CD4-positive, alpha-beta T cell (primary cell): ENCODE measurements at regions not wholly inside any gene's neighbourhood (a gene's known extent, or its start where the extent isn't known, plus 50 kb on each side); places are given as distances from the start of the nearest gene placed in this dataset.

Experiments
- ATAC-seq: fragments of 200-7000 bp; cut with Tn5 transposase; one replicate; pipeline ENCODE4 v1.10.0; 2022; ENCODE audit warnings: mild to moderate bottlenecking; ENCODE audit not compliant: poor library complexity
- CTCF ChIA-PET: fragments of 350-600 bp; sonication (Branson Sonifier 250); formaldehyde crosslinking; loops from one replicate; lab custom pipeline; 2021; ENCODE audit warnings: antibody characterized with exemption, inconsistent platforms; lab: Charles Lee
- POLR2A ChIA-PET: fragments of 350-600 bp; sonication (Branson Sonifier 250); formaldehyde crosslinking; loops from one replicate; lab custom pipeline; 2021; ENCODE audit warnings: antibody characterized with exemption, inconsistent platforms; lab: Charles Lee
- DNase-seq, 14 experiments: peaks; one replicate each; pipeline ENCODE4 v3.0.0-alpha.2; 2013 to 2020; ENCODE audit warnings: mixed read lengths in 2 of 14
- H3K27ac ChIP-seq, 2 donors: one replicate each; pipeline versions ENCODE4 v1.5.1 to v1.7.0; 2013; ENCODE audit warnings: low read length in 2 of 2, low read depth in 1 of 2, mild to moderate bottlenecking in 1 of 2
- H3K27me3 ChIP-seq, 2 experiments: 1 replicate in 1 of 2; 2 replicates in 1 of 2; pipeline versions ENCODE4 v1.6.1 to v1.7.0; 2013; ENCODE audit warnings: low read length in 2 of 2, control low read depth in 1 of 2, mild to moderate bottlenecking in 1 of 2, moderate library complexity in 1 of 2; ENCODE audit not compliant: insufficient read depth in 2 of 2, control insufficient read depth in 1 of 2
- H3K36me3 ChIP-seq: one replicate; pipeline ENCODE4 v1.6.1; 2013; ENCODE audit warnings: low read length, control low read depth; ENCODE audit not compliant: insufficient read depth
- H3K4me1 ChIP-seq: one replicate; pipeline ENCODE4 v1.6.1; 2013; ENCODE audit warnings: low read length, control low read depth; ENCODE audit not compliant: insufficient read depth
- H3K4me3 ChIP-seq: one replicate; pipeline ENCODE4 v1.5.1; 2013; ENCODE audit warnings: mild to moderate bottlenecking, low read length, moderate library complexity
- H3K9me3 ChIP-seq, 2 experiments: 1 replicate in 1 of 2; 2 replicates in 1 of 2; pipeline versions ENCODE4 v1.6.1 to v1.7.0; 2013; ENCODE audit warnings: low read length in 2 of 2, mild to moderate bottlenecking in 2 of 2, control low read depth in 1 of 2, moderate library complexity in 1 of 2; ENCODE audit not compliant: control insufficient read depth in 1 of 2, insufficient read depth in 1 of 2
- H3K27ac Mint-ChIP-seq: one replicate; pipeline ENCODE4 v1.8.0; 2020; ENCODE audit warnings: mixed read lengths
- H3K27me3 Mint-ChIP-seq: one replicate; pipeline ENCODE4 v1.8.0; 2021; ENCODE audit warnings: mixed read lengths
- H3K36me3 Mint-ChIP-seq: one replicate; pipeline ENCODE4 v1.8.0; 2021; ENCODE audit warnings: low read depth, mixed read lengths
- H3K4me1 Mint-ChIP-seq: one replicate; pipeline ENCODE4 v1.8.0; 2021; ENCODE audit warnings: low read depth, mixed read lengths
- H3K4me3 Mint-ChIP-seq: one replicate; pipeline ENCODE4 v1.8.0; 2020; ENCODE audit warnings: mild to moderate bottlenecking, mixed read lengths
- H3K9me3 Mint-ChIP-seq: one replicate; pipeline ENCODE4 v1.8.0; 2020; ENCODE audit warnings: mixed read lengths
- CTCF ChIP-seq: fragments of 200-600 bp; IDR thresholded peaks from one replicate; pipeline ENCODE4 v1.8.0; 2022; ENCODE audit warnings: antibody characterized with exemption, mild to moderate bottlenecking
- intact Hi-C, 2 experiments: fragments of 100-400 bp; cut with DNase I in 1 of 2; cut with micrococcal nuclease in 1 of 2; formaldehyde crosslinking; loops; one replicate each; pipeline versions ENCODE4 v1.15.1 to v1.9.0; 2023 to 2025; cut with DNase I, micrococcal nuclease

- Mint-ChIP-seq H3K4me1 (no peaks in the 10 kb centered on the region), H3K36me3 (no peaks in the 10 kb centered on the region), H3K27me3 (peaks cover 58% of the 10 kb centered on the region), H3K4me3 (no peak overlapping the region), H3K9me3 (no peaks in the 10 kb centered on the region), H3K27ac (no peak overlapping the region)
- Histone ChIP-seq H3K27ac (no peak overlapping the region), H3K4me1 (no peaks in the 10 kb centered on the region), H3K9me3 (no peaks in the 10 kb centered on the region), H3K27me3 (peaks cover 0 to 6% of the 10 kb centered on the region in 2 experiments), H3K36me3 (no peaks in the 10 kb centered on the region), H3K4me3 (no peak overlapping the region)
- POLR2A ChIA-PET = no interaction called here
- CTCF ChIA-PET = interaction anchor here (1.1 to 1.2 kb wide), 2 partner anchors 9 to 63 kb away, joined by 3 read pairs; no protein-coding TSS in a partner anchor
- no peak for TF ChIP-seq CTCF
- intact Hi-C loops = no loop called here
- DNase-seq (no peak), ATAC-seq (no peak)
These were observed 102.9 kb downstream of the EMP1 start for GRCh38 chr12:13299457-13299856.

- DNase-seq (no peak), ATAC-seq (no peak)
- ChIA-PET POLR2A (no interaction called here), CTCF (interaction anchor here (0.7 kb wide), 1 partner anchor 64 kb away, joined by 3 read pairs; no protein-coding TSS in a partner anchor)
- Mint-ChIP-seq H3K9me3 (no peaks in the 10 kb centered on the region), H3K4me3 (no peak overlapping the region), H3K36me3 (no peaks in the 10 kb centered on the region), H3K27ac (no peak overlapping the region), H3K27me3 (peaks cover 23% of the 10 kb centered on the region), H3K4me1 (no peaks in the 10 kb centered on the region)
- H3K9me3 ChIP-seq = no peaks in the 10 kb centered on the region
- H3K27ac ChIP-seq = no peak overlapping the region
- H3K4me3 ChIP-seq = no peak overlapping the region
- no peaks in the 10 kb centered on the region for H3K36me3 ChIP-seq
- no peak for TF ChIP-seq CTCF
- intact Hi-C loops = no loop called here
- peaks cover 0 to 1% of the 10 kb centered on the region in 2 experiments for H3K27me3 ChIP-seq
- no peaks in the 10 kb centered on the region for H3K4me1 ChIP-seq
These were observed 96.6 kb downstream of the EMP1 start for GRCh38 chr12:13293096-13293495.

GRCh38 chr12:13289653-13290289 is 93.2 kb downstream of the EMP1 start:
- TF ChIP-seq CTCF = no peak
- Histone ChIP-seq H3K27me3 (peaks cover 0 to under 1% of the 10 kb centered on the region in 2 experiments), H3K36me3 (no peaks in the 10 kb centered on the region), H3K4me1 (no peaks in the 10 kb centered on the region), H3K4me3 (no peak overlapping the region), H3K9me3 (no peaks in the 10 kb centered on the region), H3K27ac (no peak overlapping the region)
- no peak overlapping the region for H3K4me3 Mint-ChIP-seq
- DNase-seq = no peak
- POLR2A ChIA-PET = interaction anchor here (0.7 kb wide), 1 partner anchor 13 kb away, joined by 3 read pairs; no protein-coding TSS in a partner anchor
- ATAC-seq = no peak
- no peaks in the 10 kb centered on the region for H3K4me1 Mint-ChIP-seq
- CTCF ChIA-PET = interaction anchor here (1.3 kb wide), 1 partner anchor 12 kb away, joined by 6 read pairs; no protein-coding TSS in a partner anchor
- H3K27ac Mint-ChIP-seq = no peak overlapping the region
- no peaks in the 10 kb centered on the region for H3K9me3 Mint-ChIP-seq
- H3K36me3 Mint-ChIP-seq = no peaks in the 10 kb centered on the region
- H3K27me3 Mint-ChIP-seq = peaks cover 10% of the 10 kb centered on the region
- intact Hi-C loops = no loop called here
